H9 (cell line): ENCODE measurements at regions not wholly inside any gene's neighbourhood (a gene's known extent, or its start where the extent isn't known, plus 50 kb on each side); places are given as distances from the start of the nearest gene placed in this dataset.

Source experiments
- DNase-seq: peaks from one replicate; pipeline ENCODE4 v3.0.0-alpha.2; 2017
- H2AFZ ChIP-seq: one replicate; pipeline ENCODE4 v1.6.1; 2013; ENCODE audit warnings: mild to moderate bottlenecking, low read length, control low read depth, moderate library complexity
- H2AK5ac ChIP-seq: 2 replicates; pipeline ENCODE4 v1.6.1; 2013; ENCODE audit warnings: low read length, control low read depth, mixed read lengths; ENCODE audit not compliant: insufficient read length
- H2BK120ac ChIP-seq: one replicate; pipeline ENCODE4 v1.6.1; 2013; ENCODE audit warnings: low read depth, mild to moderate bottlenecking, low read length, control low read depth, inconsistent platforms; ENCODE audit not compliant: poor library complexity, severe bottlenecking
- H2BK12ac ChIP-seq: 2 replicates; pipeline ENCODE4 v1.6.1; 2013; ENCODE audit warnings: low read length, control low read depth, mixed read lengths, low read depth; ENCODE audit not compliant: insufficient read length
- H2BK15ac ChIP-seq: 2 replicates; pipeline ENCODE4 v1.6.1; 2013; ENCODE audit warnings: low read depth, low read length, control low read depth
- H2BK20ac ChIP-seq: one replicate; pipeline ENCODE4 v1.6.1; 2013; ENCODE audit warnings: low read depth, mild to moderate bottlenecking, low read length, control low read depth, inconsistent platforms; ENCODE audit not compliant: poor library complexity, severe bottlenecking
- H2BK5ac ChIP-seq: 2 replicates; pipeline ENCODE4 v1.6.1; 2013; ENCODE audit warnings: low read length, control low read depth, mixed read lengths; ENCODE audit not compliant: insufficient read length
- H3K14ac ChIP-seq: 2 replicates; pipeline ENCODE4 v1.6.1; 2013; ENCODE audit warnings: low read length, control low read depth; ENCODE audit not compliant: insufficient read depth
- H3K18ac ChIP-seq: 2 replicates; pipeline ENCODE4 v1.6.1; 2013; ENCODE audit warnings: low read depth, mild to moderate bottlenecking, mixed read lengths, low read length, control low read depth; ENCODE audit not compliant: insufficient read length
- H3K23ac ChIP-seq: 2 replicates; pipeline ENCODE4 v1.6.1; 2013; ENCODE audit warnings: low read length, control low read depth, mixed read lengths, low read depth; ENCODE audit not compliant: insufficient read length
- H3K23me2 ChIP-seq: 2 replicates; pipeline ENCODE4 v1.6.1; 2013; ENCODE audit warnings: low read depth, mild to moderate bottlenecking, mixed read lengths, low read length, control low read depth; ENCODE audit not compliant: insufficient read length, poor library complexity, severe bottlenecking
- H3K27ac ChIP-seq: 2 replicates; pipeline ENCODE4 v1.5.1; 2013; ENCODE audit warnings: low read length, control low read depth, mixed read lengths, low read depth; ENCODE audit not compliant: insufficient read length
- H3K27me3 ChIP-seq: 2 replicates; pipeline ENCODE4 v1.6.1; 2013; ENCODE audit warnings: low read length, control low read depth, inconsistent platforms; ENCODE audit not compliant: insufficient read depth
- H3K4ac ChIP-seq: 2 replicates; pipeline ENCODE4 v1.6.1; 2013; ENCODE audit warnings: low read depth, mild to moderate bottlenecking, control low read depth, inconsistent platforms, low read length, moderate library complexity
- H3K4me1 ChIP-seq: 2 replicates; pipeline ENCODE4 v1.6.1; 2013; ENCODE audit warnings: low read length, control low read depth, inconsistent platforms; ENCODE audit not compliant: insufficient read depth
- H3K4me2 ChIP-seq: 2 replicates; pipeline ENCODE4 v1.6.1; 2013; ENCODE audit warnings: low read length, control low read depth, mixed read lengths; ENCODE audit not compliant: insufficient read length, insufficient read depth
- H3K56ac ChIP-seq: 2 replicates; pipeline ENCODE4 v1.6.1; 2013; ENCODE audit warnings: low read depth, mild to moderate bottlenecking, mixed read lengths, low read length, control low read depth; ENCODE audit not compliant: insufficient read length
- H3K79me1 ChIP-seq: 2 replicates; pipeline ENCODE4 v1.6.1; 2013; ENCODE audit warnings: low read depth, mild to moderate bottlenecking, moderate library complexity, low read length, control low read depth, inconsistent platforms; ENCODE audit not compliant: insufficient read depth, poor library complexity, severe bottlenecking
- H3K79me2 ChIP-seq: 2 replicates; pipeline ENCODE4 v1.6.1; 2013; ENCODE audit warnings: low read length, control low read depth, inconsistent platforms; ENCODE audit not compliant: insufficient read depth
- H3K9ac ChIP-seq: 2 replicates; pipeline ENCODE4 v1.6.1; 2013; ENCODE audit warnings: low read length, control low read depth, mixed read lengths; ENCODE audit not compliant: insufficient read length; ENCODE audit errors: extremely low read depth
- H3K9me3 ChIP-seq: one replicate; pipeline ENCODE4 v1.6.1; 2013; ENCODE audit warnings: low read depth, low read length, inconsistent platforms; ENCODE audit not compliant: control insufficient read depth
- H3T11ph ChIP-seq: one replicate; pipeline ENCODE4 v1.6.1; 2013; ENCODE audit warnings: mild to moderate bottlenecking, low read length, control low read depth, inconsistent platforms
- H4K20me1 ChIP-seq: one replicate; pipeline ENCODE4 v1.6.1; 2013; ENCODE audit not compliant: control insufficient read depth, insufficient read length, insufficient read depth
- H4K5ac ChIP-seq: 2 replicates; pipeline ENCODE4 v1.6.1; 2013; ENCODE audit warnings: low read depth, mild to moderate bottlenecking, mixed read lengths, low read length, control low read depth; ENCODE audit not compliant: insufficient read length
- H4K8ac ChIP-seq: replicated peaks from 2 replicates; pipeline ENCODE4 v1.6.1; 2013; ENCODE audit warnings: low read length, control low read depth, mixed read lengths, low read depth; ENCODE audit not compliant: insufficient read length
- H4K91ac ChIP-seq: 2 replicates; pipeline ENCODE4 v1.6.1; 2013; ENCODE audit warnings: low read depth, mild to moderate bottlenecking, moderate library complexity, mixed read lengths, low read length, control low read depth; ENCODE audit not compliant: insufficient read length
- H3K27ac Mint-ChIP-seq, 3 experiments: 2 replicates in 2 of 3; 3 replicates in 1 of 3; pipeline ENCODE4 v1.8.0; 2020 to 2021; ENCODE audit warnings: mixed read lengths in 3 of 3, mild to moderate bottlenecking in 1 of 3, moderate library complexity in 1 of 3
- H3K27me3 Mint-ChIP-seq: 2 replicates; pipeline ENCODE4 v1.8.0; 2021; ENCODE audit warnings: low read depth, mild to moderate bottlenecking, moderate library complexity, mixed read lengths
- H3K36me3 Mint-ChIP-seq, 3 experiments: 2 replicates in 2 of 3; 3 replicates in 1 of 3; pipeline ENCODE4 v1.8.0; 2020 to 2021; ENCODE audit warnings: low read depth in 3 of 3, mixed read lengths in 3 of 3; ENCODE audit not compliant: insufficient read depth in 1 of 3
- H3K4me1 Mint-ChIP-seq, 2 experiments: 2 replicates each; pipeline ENCODE4 v1.8.0; 2020; ENCODE audit warnings: mixed read lengths in 2 of 2
- H3K4me3 Mint-ChIP-seq, 2 experiments: 2 replicates in 1 of 2; 3 replicates in 1 of 2; pipeline ENCODE4 v1.8.0; 2020 to 2021; ENCODE audit warnings: mild to moderate bottlenecking in 2 of 2, mixed read lengths in 2 of 2, moderate library complexity in 1 of 2
- H3K9me3 Mint-ChIP-seq, 2 experiments: 2 replicates in 1 of 2; 3 replicates in 1 of 2; pipeline ENCODE4 v1.8.0; 2020; ENCODE audit warnings: mild to moderate bottlenecking in 2 of 2, mixed read lengths in 2 of 2, moderate library complexity in 1 of 2
- WGBS: extraction: QIAGEN DNeasy Blood & Tissue Kit; methylation state at CpG from one replicate; pipeline ENCODE4 v1.1.7; 2013; ENCODE audit warnings: missing lambda C conversion rate, low lambda C conversion rate, mixed read lengths; ENCODE audit not compliant: insufficient read length; ENCODE audit errors: extremely low coverage; 5-methylcytosine and 5-hydroxymethylcytosine counted together
- TF ChIP-seq, protein P1 (sequence below): fragments of 200-600 bp; sonication (generic); conservative IDR thresholded peaks from 3 replicates; pipeline ENCODE4 v1.8.0; 2021; ENCODE audit warnings: antibody characterized with exemption, mild to moderate bottlenecking

DNA sequence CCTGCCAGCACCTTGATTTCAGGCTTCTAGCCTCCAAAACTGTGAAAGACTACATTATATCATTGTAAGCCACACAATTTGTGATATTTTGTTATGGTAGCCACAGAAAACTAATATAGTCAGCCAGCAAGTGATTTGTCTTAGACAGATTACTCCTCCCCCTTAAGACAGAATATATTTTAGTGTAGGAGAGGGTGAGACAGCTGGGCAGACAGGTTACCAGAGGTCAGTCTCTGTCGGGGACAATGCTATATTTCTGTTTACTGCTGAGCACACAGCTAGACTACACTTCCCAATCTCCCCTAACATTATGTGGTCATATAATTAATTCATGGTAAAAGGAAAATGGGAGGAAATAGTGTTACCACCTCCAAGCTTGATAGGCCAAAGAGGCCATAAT, 185.8 kb upstream of the PIK3C3 start:
- Mint-ChIP-seq H3K4me1 (peaks cover 12 to 16% of the 10 kb centered on the region in 2 experiments), H3K27me3 (no peaks in the 10 kb centered on the region), H3K36me3 (no peaks in the 10 kb centered on the region), H3K9me3 (peaks cover 0 to under 1% of the 10 kb centered on the region in 2 experiments; a peak in 2 of 5 replicates), H3K4me3 (no peak overlapping the region), H3K27ac (no peak overlapping the region)
- no CpG with 5 or more reads among the region's 1 CpG for WGBS
- Histone ChIP-seq H4K5ac (no peak overlapping the region), H2BK120ac (no peak overlapping the region), H2BK15ac (no peak overlapping the region), H3K4me1 (no peaks in the 10 kb centered on the region), H3K79me1 (no peaks in the 10 kb centered on the region), H4K91ac (no peak overlapping the region), H2AK5ac (no peak overlapping the region), H4K20me1 (no peaks in the 10 kb centered on the region), H3K23me2 (no peaks in the 10 kb centered on the region), H3K9me3 (no peaks in the 10 kb centered on the region), H3K4me2 (no peak overlapping the region), H2AFZ (no peak overlapping the region), H3K9ac (no peak overlapping the region), H3T11ph (no peak overlapping the region), H3K4ac (no peak overlapping the region), H3K56ac (no peak overlapping the region), H2BK20ac (no peak overlapping the region), H2BK5ac (no peak overlapping the region), H3K23ac (no peak overlapping the region), H4K8ac (no peak overlapping the region), H3K18ac (no peak overlapping the region), H3K14ac (no peak overlapping the region), H2BK12ac (no peak overlapping the region), H3K79me2 (no peaks in the 10 kb centered on the region), H3K27ac (no peak overlapping the region), H3K27me3 (no peaks in the 10 kb centered on the region)
- TF ChIP-seq, protein P1, sequence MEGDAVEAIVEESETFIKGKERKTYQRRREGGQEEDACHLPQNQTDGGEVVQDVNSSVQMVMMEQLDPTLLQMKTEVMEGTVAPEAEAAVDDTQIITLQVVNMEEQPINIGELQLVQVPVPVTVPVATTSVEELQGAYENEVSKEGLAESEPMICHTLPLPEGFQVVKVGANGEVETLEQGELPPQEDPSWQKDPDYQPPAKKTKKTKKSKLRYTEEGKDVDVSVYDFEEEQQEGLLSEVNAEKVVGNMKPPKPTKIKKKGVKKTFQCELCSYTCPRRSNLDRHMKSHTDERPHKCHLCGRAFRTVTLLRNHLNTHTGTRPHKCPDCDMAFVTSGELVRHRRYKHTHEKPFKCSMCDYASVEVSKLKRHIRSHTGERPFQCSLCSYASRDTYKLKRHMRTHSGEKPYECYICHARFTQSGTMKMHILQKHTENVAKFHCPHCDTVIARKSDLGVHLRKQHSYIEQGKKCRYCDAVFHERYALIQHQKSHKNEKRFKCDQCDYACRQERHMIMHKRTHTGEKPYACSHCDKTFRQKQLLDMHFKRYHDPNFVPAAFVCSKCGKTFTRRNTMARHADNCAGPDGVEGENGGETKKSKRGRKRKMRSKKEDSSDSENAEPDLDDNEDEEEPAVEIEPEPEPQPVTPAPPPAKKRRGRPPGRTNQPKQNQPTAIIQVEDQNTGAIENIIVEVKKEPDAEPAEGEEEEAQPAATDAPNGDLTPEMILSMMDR: no peak
- DNase-seq: no peak
